ENCODE measurements at regions not wholly inside any gene's neighbourhood (a gene's known extent, or its start where the extent isn't known, plus 50 kb on each side); places are given as distances from the start of the nearest gene placed in this dataset.

GRCh38 chr13:71935166-71935840 is 68.3 kb upstream of the DACH1 start:
- no peak for DNase-seq

- no peak for DNase-seq
Observed at GRCh38 chr13:71924931-71925330, 57.9 kb upstream of the DACH1 start.

GRCh38 chr13:71922194-71922593 is 55.2 kb upstream of the DACH1 start:
- no peak for DNase-seq

Measured in stimulated activated naive CD4-positive, alpha-beta T cell treated with Interleukin-2 at 50 U/mL for 16 hours (primary cell).